K562 (cell line): ENCODE measurements at regions not wholly inside any gene's neighbourhood (a gene's known extent, or its start where the extent isn't known, plus 50 kb on each side); places are given as distances from the start of the nearest gene placed in this dataset.

Experiments used
- ATAC-seq: fragments of 200-7000 bp; cut with Tn5 transposase; 3 replicates; pipeline ENCODE4 v1.9.1; 2020; ENCODE audit warnings: moderate library complexity
- BruUV-seq: library from RNA; stranded (reverse); fragments of 400-500 nt; replicated peaks from 2 replicates; lab custom pipeline; 2021; lab: Mats Ljungman, UMichigan
- CTCF ChIA-PET: fragments of 300-600 bp; formaldehyde crosslinking; extraction: SDS; loops from one replicate; lab custom pipeline; 2021; ENCODE audit warnings: low intra/inter-chr PET ratio; lab: Yijun Ruan, JAX
- POLR2A ChIA-PET: fragments of 300-600, 350-650 bp; sonication (Branson Sonifier 250); formaldehyde crosslinking; extraction: SDS; loops from one replicate; lab custom pipeline; 2021; ENCODE audit warnings: antibody characterized with exemption, inconsistent platforms; lab: Yijun Ruan, JAX
- DNase-seq, 4 experiments: peaks; one replicate each; pipeline versions ENCODE4 v3.0.0 to v3.0.0-alpha.2; 2011 to 2018; ENCODE audit warnings: low spot score in 3 of 4, mixed read lengths in 3 of 4; ENCODE audit errors: extremely low read depth in 1 of 4
- FAIRE-seq: peaks from 2 replicates; lab custom pipeline; 2011; peaks lifted over from hg19 to GRCh38; lab: Jason Lieb, UNC
- H2AFZ ChIP-seq: 2 replicates; pipeline ENCODE4 v1.6.0; 2011; ENCODE audit warnings: low read depth, low read length, control low read depth, inconsistent platforms
- H3K27ac ChIP-seq: fragments of 200-600 bp; 3 replicates; pipeline ENCODE4 v1.8.0; 2011; ENCODE audit warnings: low read depth, mild to moderate bottlenecking, control low read depth, inconsistent platforms, low read length, moderate library complexity, mixed read lengths; ENCODE audit errors: extremely low read depth
- H3K27me3 ChIP-seq, 2 experiments: fragments of 300-600 bp in 1 of 2; 2 replicates in 1 of 2; 3 replicates in 1 of 2; pipeline versions ENCODE4 v1.6.0 to v1.8.0; 2011; ENCODE audit warnings: inconsistent platforms in 2 of 2, low read length in 2 of 2, mild to moderate bottlenecking in 1 of 2, mixed read lengths in 1 of 2, moderate library complexity in 1 of 2; ENCODE audit not compliant: control insufficient read depth in 2 of 2, insufficient read depth in 2 of 2
- H3K36me3 ChIP-seq: fragments of 300-600 bp; 3 replicates; pipeline ENCODE4 v1.8.0; 2011; ENCODE audit warnings: mild to moderate bottlenecking, low read length, inconsistent platforms; ENCODE audit not compliant: control insufficient read depth, insufficient read depth
- H3K4me1 ChIP-seq, 2 experiments: fragments of 200-600 bp in 1 of 2; replicated peaks in 1 of 2; 2 replicates in 1 of 2; 3 replicates in 1 of 2; pipeline versions ENCODE4 v1.5.1 to v1.8.0; 2011; ENCODE audit warnings: inconsistent platforms in 2 of 2, low read length in 2 of 2, mild to moderate bottlenecking in 1 of 2, mixed read lengths in 1 of 2, moderate library complexity in 1 of 2; ENCODE audit not compliant: control insufficient read depth in 2 of 2, insufficient read depth in 2 of 2
- H3K4me2 ChIP-seq: 2 replicates; pipeline ENCODE4 v1.6.1; 2011; ENCODE audit warnings: low read length, control low read depth, inconsistent platforms, mixed read lengths; ENCODE audit not compliant: insufficient read depth
- H3K4me3 ChIP-seq: fragments of 200-600 bp; sonication (generic), shearing (Covaris generic); 2 replicates; pipeline ENCODE4 v1.5.1; 2016; ENCODE audit warnings: control low read depth, inconsistent platforms
- H3K79me2 ChIP-seq: fragments of 200-600 bp; 3 replicates; pipeline ENCODE4 v1.8.0; 2011; ENCODE audit warnings: low read length, inconsistent platforms; ENCODE audit not compliant: control insufficient read depth, insufficient read depth
- H3K9ac ChIP-seq, 2 experiments: 2 replicates each; pipeline versions ENCODE4 v1.6.0 to v1.6.1; 2011; ENCODE audit warnings: low read depth in 2 of 2, low read length in 2 of 2, control low read depth in 1 of 2, inconsistent platforms in 1 of 2, mild to moderate bottlenecking in 1 of 2, mixed read lengths in 1 of 2; ENCODE audit not compliant: insufficient read depth in 1 of 2
- H3K9me1 ChIP-seq: one replicate; pipeline ENCODE4 v1.6.0; 2011; ENCODE audit warnings: inconsistent platforms, mild to moderate bottlenecking, low read length, moderate library complexity; ENCODE audit not compliant: control insufficient read depth, insufficient read depth
- H3K9me3 ChIP-seq: replicated peaks from 2 replicates; pipeline ENCODE4 v1.5.1; 2011; ENCODE audit warnings: low read depth, low read length, inconsistent platforms; ENCODE audit not compliant: control insufficient read depth, insufficient read depth
- H4K20me1 ChIP-seq: replicated peaks from 2 replicates; pipeline ENCODE4 v1.6.1; 2011; ENCODE audit warnings: low read length, inconsistent platforms, mixed read lengths; ENCODE audit not compliant: control insufficient read depth, insufficient read depth
- E2F8 ChIP-seq: fragments of 450-650 bp; IDR thresholded peaks from 2 replicates; pipeline ENCODE4 v1.7.1; 2018; ENCODE audit warnings: mild to moderate bottlenecking, low read depth; ENCODE audit not compliant: partially characterized antibody
- ELF4 ChIP-seq: fragments of 450-650 bp; formaldehyde crosslinking; IDR thresholded peaks from 2 replicates; pipeline ENCODE4 v1.4.0; 2022; ENCODE audit warnings: missing genetic modification characterization
- NFIX ChIP-seq: fragments of 250-450 bp; sonication (Bioruptor Pico); IDR thresholded peaks from 2 replicates; pipeline ENCODE4 v1.4.0; 2020; ENCODE audit warnings: low read depth, mild to moderate bottlenecking, moderate library complexity
- SAFB ChIP-seq: fragments of 200-400 bp; formaldehyde crosslinking; IDR thresholded peaks from 2 replicates; pipeline ENCODE4 v1.6.1; 2017; ENCODE audit warnings: low read depth, low read length, borderline replicate concordance
- SMAD1 ChIP-seq: fragments of 150-350 bp; IDR thresholded peaks from 2 replicates; pipeline ENCODE4 v1.6.1; 2014; ENCODE audit warnings: low read length, low read depth; ENCODE audit not compliant: partially characterized antibody
- ZBTB11 ChIP-seq, 3 experiments: fragments of 200-800 bp in 1 of 3; fragments of 250-450 bp in 1 of 3; fragments of 450-650 bp in 1 of 3; sonication (Bioruptor Pico) in 1 of 3; sonication (Bioruptor generic) in 1 of 3; formaldehyde crosslinking in 1 of 3; IDR thresholded peaks; 2 replicates each; pipeline versions ENCODE4 v1.6.1 to v1.8.0; 2016 to 2022; ENCODE audit warnings: mild to moderate bottlenecking in 2 of 3, missing genetic modification characterization in 2 of 3, missing compliant biosample characterization in 1 of 3, moderate library complexity in 1 of 3
- ZNF318 ChIP-seq, 2 experiments: fragments of 450-650 bp; IDR thresholded peaks; 2 replicates each; pipeline ENCODE4 v1.6.1; 2016; ENCODE audit warnings: mild to moderate bottlenecking in 2 of 2, borderline replicate concordance in 1 of 2, low read depth in 1 of 2, moderate library complexity in 1 of 2
- WGBS: fragments of 100-300 bp; shearing (Covaris generic); methylation state at CpG from one replicate; pipeline ENCODE4 v1.1.6; 2016; ENCODE audit warnings: low coverage, mixed read lengths; ENCODE audit not compliant: insufficient coverage; ENCODE audit errors: missing lambda C conversion rate; 5-methylcytosine and 5-hydroxymethylcytosine counted together
- in situ Hi-C: fragments of 300-500 bp; cut with MboI; formaldehyde crosslinking; loops from 4 replicates; pipeline ENCODE4 v1.15.0; 2018; ENCODE audit warnings: inconsistent platforms, mixed read lengths
- intact Hi-C: fragments of 100-400 bp; cut with micrococcal nuclease; formaldehyde crosslinking; loops from 2 replicates; pipeline ENCODE4 v1.14.2; 2022

GRCh38 chr15:69586721-69587120 is 134.1 kb downstream of the RPLP1 start:
- no peak overlapping the region for H2AFZ ChIP-seq
- no peaks in the 10 kb centered on the region for H3K9me3 ChIP-seq
- WGBS: under 1% methylated on average over 9 of the region's 9 CpGs
- CTCF ChIA-PET: no interaction called here
- H3K27me3 ChIP-seq: no peaks in the 10 kb centered on the region; a peak in 1 of 5 replicates
- in situ Hi-C loops (no loop called here), intact Hi-C loops (no loop called here)
- DNase-seq: no peak
- FAIRE-seq: no peak
- no peak overlapping the region for H3K4me2 ChIP-seq
- no peaks in the 10 kb centered on the region for H3K36me3 ChIP-seq
- no TSS peak for BruUV-seq
- no peaks in the 10 kb centered on the region for H3K4me1 ChIP-seq
- H3K9me1 ChIP-seq: no peaks in the 10 kb centered on the region
- H3K79me2 ChIP-seq: no peaks in the 10 kb centered on the region
- no peak for ATAC-seq
- POLR2A ChIA-PET: no interaction called here
- H3K9ac ChIP-seq: no peak overlapping the region
- no peaks in the 10 kb centered on the region for H4K20me1 ChIP-seq
- no peak overlapping the region for H3K4me3 ChIP-seq
- no peak overlapping the region for H3K27ac ChIP-seq
- TF ChIP-seq NFIX (CRISPR knock-in tag) (no peak), SAFB (no peak), ELF4 (CRISPR knock-in tag) (no peak), ZBTB11 (CRISPR knock-in tag; IDR thresholded peaks at IDR 0.05) (no peak), SMAD1 (no peak), E2F8 (no peak), ZNF318 (IDR thresholded peaks at IDR 0.05; ENCODE audit: borderline replicate concordance in 1 of 2, low read depth in 1 of 2) (no peak)
